ENCODE measurements at regions not wholly inside any gene's neighbourhood (a gene's known extent, or its start where the extent isn't known, plus 50 kb on each side); places are given as distances from the start of the nearest gene placed in this dataset.

DNA sequence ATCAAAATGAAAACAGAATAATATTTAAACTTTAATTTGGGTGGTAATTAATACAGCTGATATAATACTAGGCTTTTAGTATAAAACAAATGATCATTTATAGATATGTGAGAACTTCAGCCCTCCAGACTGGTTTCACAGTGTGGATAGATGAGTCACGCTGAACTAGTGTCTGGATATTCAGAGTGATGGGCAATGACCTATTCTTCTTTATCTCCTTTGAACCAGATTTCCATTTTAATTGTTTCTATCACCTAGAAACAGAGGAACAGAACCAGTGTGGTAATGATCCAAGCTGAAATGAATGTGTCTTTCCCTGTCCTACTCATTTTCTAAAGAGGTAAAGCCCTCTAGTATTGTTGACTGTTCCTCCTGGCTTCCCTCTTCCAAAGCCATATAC is 155.2 kb upstream of the GK2 start:
- H3K4me1 ChIP-seq (ENCODE audit: control insufficient read depth, extremely low read depth, insufficient read depth, low read length): no peaks in the 10 kb centered on the region
- H4K20me1 ChIP-seq (replicated peaks; ENCODE audit: control insufficient read depth, extremely low read depth, insufficient read depth, low read length): no peaks in the 10 kb centered on the region
- H3K9me3 ChIP-seq (replicated peaks; ENCODE audit: control insufficient read depth, insufficient read depth, low read length): no peaks in the 10 kb centered on the region
- ChIA-PET POLR2A (no interaction called here), CTCF (no interaction called here)
- H3K4me3 ChIP-seq (replicated peaks in 1 of 3; ENCODE audit: insufficient read depth in 1 of 3, low read depth in 1 of 3, low read length in 3 of 3): no peak overlapping the region
- H2AFZ ChIP-seq (ENCODE audit: low read depth, low read length): no peak overlapping the region
- DNase-seq (ENCODE audit: low read depth, low spot score) (no peak), FAIRE-seq (no peak)
- TF ChIP-seq, protein P1, sequence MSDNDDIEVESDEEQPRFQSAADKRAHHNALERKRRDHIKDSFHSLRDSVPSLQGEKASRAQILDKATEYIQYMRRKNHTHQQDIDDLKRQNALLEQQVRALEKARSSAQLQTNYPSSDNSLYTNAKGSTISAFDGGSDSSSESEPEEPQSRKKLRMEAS (IDR thresholded peaks at IDR 0.05; ENCODE audit: insufficient read depth, insufficient read length): no peak
- TF ChIP-seq POLR2AphosphoS5 (IDR thresholded peaks at IDR 0.05; ENCODE audit: insufficient read depth, low read depth, low read length) (no peak), FOS (IDR thresholded peaks at IDR 0.05; ENCODE audit: borderline replicate concordance, insufficient read depth, low read length) (no peak), JUN (IDR thresholded peaks at IDR 0.05; ENCODE audit: borderline replicate concordance, insufficient read depth, insufficient read length, low read depth) (no peak), POLR2A (IDR thresholded peaks at IDR 0.05; ENCODE audit: low read depth, low read length) (no peak)
- TF ChIP-seq, protein P2, sequence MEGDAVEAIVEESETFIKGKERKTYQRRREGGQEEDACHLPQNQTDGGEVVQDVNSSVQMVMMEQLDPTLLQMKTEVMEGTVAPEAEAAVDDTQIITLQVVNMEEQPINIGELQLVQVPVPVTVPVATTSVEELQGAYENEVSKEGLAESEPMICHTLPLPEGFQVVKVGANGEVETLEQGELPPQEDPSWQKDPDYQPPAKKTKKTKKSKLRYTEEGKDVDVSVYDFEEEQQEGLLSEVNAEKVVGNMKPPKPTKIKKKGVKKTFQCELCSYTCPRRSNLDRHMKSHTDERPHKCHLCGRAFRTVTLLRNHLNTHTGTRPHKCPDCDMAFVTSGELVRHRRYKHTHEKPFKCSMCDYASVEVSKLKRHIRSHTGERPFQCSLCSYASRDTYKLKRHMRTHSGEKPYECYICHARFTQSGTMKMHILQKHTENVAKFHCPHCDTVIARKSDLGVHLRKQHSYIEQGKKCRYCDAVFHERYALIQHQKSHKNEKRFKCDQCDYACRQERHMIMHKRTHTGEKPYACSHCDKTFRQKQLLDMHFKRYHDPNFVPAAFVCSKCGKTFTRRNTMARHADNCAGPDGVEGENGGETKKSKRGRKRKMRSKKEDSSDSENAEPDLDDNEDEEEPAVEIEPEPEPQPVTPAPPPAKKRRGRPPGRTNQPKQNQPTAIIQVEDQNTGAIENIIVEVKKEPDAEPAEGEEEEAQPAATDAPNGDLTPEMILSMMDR (IDR thresholded peaks at IDR 0.05; ENCODE audit: extremely low read depth in 1 of 2, insufficient read depth in 1 of 2, low read depth in 1 of 2, low read length in 2 of 2): no peak
- no peak overlapping the region for H3K27ac ChIP-seq (ENCODE audit: insufficient read depth, low read depth, low read length)
- no TSS peak for BruUV-seq (replicated peaks)
- H3K9ac ChIP-seq (replicated peaks; ENCODE audit: extremely low read depth, insufficient read depth, low read length): no peak overlapping the region
- intact Hi-C loops (cut with micrococcal nuclease): no loop called here
- H3K4me2 ChIP-seq (ENCODE audit: insufficient read depth, low read length): no peak overlapping the region
- dilution Hi-C loops (cut with MboI; ENCODE audit: extremely low pct_ligation_motif_present, low sequenced_read_pairs): no loop called here
- H3K9me1 ChIP-seq (replicated peaks; ENCODE audit: control insufficient read depth, extremely low read depth, insufficient read depth, low read length): no peaks in the 10 kb centered on the region
- no peaks in the 10 kb centered on the region for H3K36me3 ChIP-seq (ENCODE audit: control insufficient read depth in 2 of 2, extremely low read depth in 1 of 2, insufficient read depth in 2 of 2, low read length in 2 of 2)
- H3K79me2 ChIP-seq (ENCODE audit: control insufficient read depth, insufficient read depth, low read length): no peaks in the 10 kb centered on the region
- no peaks in the 10 kb centered on the region for H3K27me3 ChIP-seq (ENCODE audit: control insufficient read depth in 2 of 2, insufficient read depth in 2 of 2, low read length in 2 of 2)

DNA sequence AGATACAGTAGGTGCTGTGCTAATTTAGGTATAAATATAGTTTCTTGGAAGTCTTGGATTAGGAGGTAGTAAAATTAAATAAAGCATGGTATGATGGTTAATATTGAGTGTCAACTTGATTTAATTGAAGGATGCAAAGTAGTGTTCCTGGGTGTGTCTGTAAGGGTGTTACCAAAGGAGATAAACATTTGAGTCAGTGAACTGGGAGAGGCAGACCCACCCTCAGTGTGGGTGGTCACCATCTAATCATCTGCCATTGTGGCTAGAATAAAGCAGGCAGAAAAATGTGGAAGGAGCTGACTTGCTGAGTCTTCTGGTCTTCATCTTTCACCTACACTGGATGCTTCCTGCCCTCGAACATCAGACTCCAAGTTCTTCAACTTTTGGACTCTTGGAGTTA is 153.7 kb upstream of the GK2 start:
- Histone ChIP-seq H3K4me3 (replicated peaks in 1 of 3; ENCODE audit: insufficient read depth in 1 of 3, low read depth in 1 of 3, low read length in 3 of 3) (no peak overlapping the region), H4K20me1 (replicated peaks; ENCODE audit: control insufficient read depth, extremely low read depth, insufficient read depth, low read length) (no peaks in the 10 kb centered on the region), H3K9me3 (replicated peaks; ENCODE audit: control insufficient read depth, insufficient read depth, low read length) (no peaks in the 10 kb centered on the region), H3K9me1 (replicated peaks; ENCODE audit: control insufficient read depth, extremely low read depth, insufficient read depth, low read length) (no peaks in the 10 kb centered on the region), H3K4me2 (ENCODE audit: insufficient read depth, low read length) (no peak overlapping the region), H3K36me3 (ENCODE audit: control insufficient read depth in 2 of 2, extremely low read depth in 1 of 2, insufficient read depth in 2 of 2, low read length in 2 of 2) (no peaks in the 10 kb centered on the region), H3K27me3 (ENCODE audit: control insufficient read depth in 2 of 2, insufficient read depth in 2 of 2, low read length in 2 of 2) (no peaks in the 10 kb centered on the region), H3K9ac (replicated peaks; ENCODE audit: extremely low read depth, insufficient read depth, low read length) (no peak overlapping the region), H2AFZ (ENCODE audit: low read depth, low read length) (no peak overlapping the region), H3K79me2 (ENCODE audit: control insufficient read depth, insufficient read depth, low read length) (no peaks in the 10 kb centered on the region), H3K27ac (ENCODE audit: insufficient read depth, low read depth, low read length) (no peak overlapping the region), H3K4me1 (ENCODE audit: control insufficient read depth, extremely low read depth, insufficient read depth, low read length) (no peaks in the 10 kb centered on the region)
- no TSS peak for BruUV-seq (replicated peaks)
- dilution Hi-C loops (cut with MboI; ENCODE audit: extremely low pct_ligation_motif_present, low sequenced_read_pairs): no loop called here
- TF ChIP-seq EZH2 (IDR thresholded peaks at IDR 0.05; ENCODE audit: borderline replicate concordance, low read depth, low read length, severe bottlenecking) (no peak), POLR2A (IDR thresholded peaks at IDR 0.05; ENCODE audit: low read depth, low read length) (no peak), MYC (IDR thresholded peaks at IDR 0.05; ENCODE audit: low read depth, low read length) (no peak), JUN (IDR thresholded peaks at IDR 0.05; ENCODE audit: borderline replicate concordance, insufficient read depth, insufficient read length, low read depth) (no peak), POLR2AphosphoS5 (IDR thresholded peaks at IDR 0.05; ENCODE audit: insufficient read depth, low read depth, low read length) (no peak), FOS (IDR thresholded peaks at IDR 0.05; ENCODE audit: borderline replicate concordance, insufficient read depth, low read length) (no peak), GATA2 (IDR thresholded peaks at IDR 0.05; ENCODE audit: insufficient read depth, insufficient read length, low read depth, low read length) (no peak)
- TF ChIP-seq, protein P1 (IDR thresholded peaks at IDR 0.05; ENCODE audit: insufficient read depth, insufficient read length): no peak
- TF ChIP-seq, protein P2 (IDR thresholded peaks at IDR 0.05; ENCODE audit: extremely low read depth in 1 of 2, insufficient read depth in 1 of 2, low read depth in 1 of 2, low read length in 2 of 2): no peak
- ChIA-PET CTCF (no interaction called here), POLR2A (no interaction called here)
- intact Hi-C loops (cut with micrococcal nuclease): no loop called here
- no peak for FAIRE-seq
- DNase-seq (ENCODE audit: low read depth, low spot score): no peak
